ENCODE measurements at regions not wholly inside any gene's neighbourhood (a gene's known extent, or its start where the extent isn't known, plus 50 kb on each side); places are given as distances from the start of the nearest gene placed in this dataset.
"Not testable (repeated sequence)": the region's sequence is repeated elsewhere in the genome, so short reads cannot be mapped to it uniquely, and the experiment has no call there.

- H3K27me3 ChIP-seq (ENCODE audit: control insufficient read depth in 4 of 4, insufficient read depth in 4 of 4, low read length in 3 of 4); H3K36me3 ChIP-seq (ENCODE audit: control insufficient read depth in 4 of 4, insufficient read depth in 3 of 4, low read depth in 1 of 4, low read length in 3 of 4); DNase-seq (ENCODE audit: low spot score); H3K9ac ChIP-seq (ENCODE audit: low read depth in 1 of 2, low read length in 2 of 2); H3K4me3 ChIP-seq (ENCODE audit: low read depth in 1 of 3, low read length in 3 of 3); H3K27ac ChIP-seq (ENCODE audit: low read depth in 1 of 2, low read length in 2 of 2); H3K9me3 ChIP-seq (ENCODE audit: control insufficient read depth in 4 of 4, low read length in 3 of 4); H3K4me1 ChIP-seq (ENCODE audit: control insufficient read depth in 4 of 4, insufficient read depth in 4 of 4, low read length in 3 of 4): not testable (repeated sequence)
- 32% methylated on average over 16 of the region's 16 CpGs for WGBS
Measured at GRCh38 chr11:71710171-71710671, 122.8 kb upstream of the DEFB108B start.

- not testable (repeated sequence) for H3K4me1 ChIP-seq (ENCODE audit: control insufficient read depth in 4 of 4, insufficient read depth in 4 of 4, low read length in 3 of 4); H3K9me3 ChIP-seq (ENCODE audit: control insufficient read depth in 4 of 4, low read length in 3 of 4); H3K4me3 ChIP-seq (ENCODE audit: low read depth in 1 of 3, low read length in 3 of 3); H3K9ac ChIP-seq (ENCODE audit: low read depth in 1 of 2, low read length in 2 of 2); H3K36me3 ChIP-seq (ENCODE audit: control insufficient read depth in 4 of 4, insufficient read depth in 3 of 4, low read depth in 1 of 4, low read length in 3 of 4); H3K27ac ChIP-seq (ENCODE audit: low read depth in 1 of 2, low read length in 2 of 2); H3K27me3 ChIP-seq (ENCODE audit: control insufficient read depth in 4 of 4, insufficient read depth in 4 of 4, low read length in 3 of 4); DNase-seq (ENCODE audit: low spot score)
- 77% methylated on average over 10 of the region's 10 CpGs for WGBS
Measured at GRCh38 chr11:71710701-71711385, 122.2 kb upstream of the DEFB108B start.

GRCh38 chr11:71712350-71712749 is 120.7 kb upstream of the DEFB108B start:
- H3K4me3 ChIP-seq (ENCODE audit: low read depth in 1 of 3, low read length in 3 of 3); H3K27me3 ChIP-seq (ENCODE audit: control insufficient read depth in 4 of 4, insufficient read depth in 4 of 4, low read length in 3 of 4); H3K4me1 ChIP-seq (ENCODE audit: control insufficient read depth in 4 of 4, insufficient read depth in 4 of 4, low read length in 3 of 4); H3K27ac ChIP-seq (ENCODE audit: low read depth in 1 of 2, low read length in 2 of 2); H3K9ac ChIP-seq (ENCODE audit: low read depth in 1 of 2, low read length in 2 of 2); H3K36me3 ChIP-seq (ENCODE audit: control insufficient read depth in 4 of 4, insufficient read depth in 3 of 4, low read depth in 1 of 4, low read length in 3 of 4); DNase-seq (ENCODE audit: low spot score); H3K9me3 ChIP-seq (ENCODE audit: control insufficient read depth in 4 of 4, low read length in 3 of 4): not testable (repeated sequence)
- WGBS, result 93% methylated on average over 2 of the region's 2 CpGs

- H3K9me3 ChIP-seq (ENCODE audit: control insufficient read depth in 4 of 4, low read length in 3 of 4); DNase-seq (ENCODE audit: low spot score); H3K9ac ChIP-seq (ENCODE audit: low read depth in 1 of 2, low read length in 2 of 2); H3K27me3 ChIP-seq (ENCODE audit: control insufficient read depth in 4 of 4, insufficient read depth in 4 of 4, low read length in 3 of 4); H3K4me3 ChIP-seq (ENCODE audit: low read depth in 1 of 3, low read length in 3 of 3); H3K4me1 ChIP-seq (ENCODE audit: control insufficient read depth in 4 of 4, insufficient read depth in 4 of 4, low read length in 3 of 4); H3K27ac ChIP-seq (ENCODE audit: low read depth in 1 of 2, low read length in 2 of 2); H3K36me3 ChIP-seq (ENCODE audit: control insufficient read depth in 4 of 4, insufficient read depth in 3 of 4, low read depth in 1 of 4, low read length in 3 of 4): not testable (repeated sequence)
- WGBS, result 49% methylated on average over 5 of the region's 5 CpGs
Measured at GRCh38 chr11:71712846-71713245, 120.2 kb upstream of the DEFB108B start.

GRCh38 chr11:71714510-71714909 is 118.5 kb upstream of the DEFB108B start:
- not testable (repeated sequence) for H3K4me3 ChIP-seq (ENCODE audit: low read depth in 1 of 3, low read length in 3 of 3); H3K36me3 ChIP-seq (ENCODE audit: control insufficient read depth in 4 of 4, insufficient read depth in 3 of 4, low read depth in 1 of 4, low read length in 3 of 4); H3K27me3 ChIP-seq (ENCODE audit: control insufficient read depth in 4 of 4, insufficient read depth in 4 of 4, low read length in 3 of 4); H3K4me1 ChIP-seq (ENCODE audit: control insufficient read depth in 4 of 4, insufficient read depth in 4 of 4, low read length in 3 of 4); H3K27ac ChIP-seq (ENCODE audit: low read depth in 1 of 2, low read length in 2 of 2); H3K9me3 ChIP-seq (ENCODE audit: control insufficient read depth in 4 of 4, low read length in 3 of 4); DNase-seq (ENCODE audit: low spot score); H3K9ac ChIP-seq (ENCODE audit: low read depth in 1 of 2, low read length in 2 of 2)
- WGBS, result 83% methylated on average over 6 of the region's 6 CpGs

- H3K27ac ChIP-seq (ENCODE audit: low read depth in 1 of 2, low read length in 2 of 2); H3K9me3 ChIP-seq (ENCODE audit: control insufficient read depth in 4 of 4, low read length in 3 of 4); H3K4me1 ChIP-seq (ENCODE audit: control insufficient read depth in 4 of 4, insufficient read depth in 4 of 4, low read length in 3 of 4); H3K9ac ChIP-seq (ENCODE audit: low read depth in 1 of 2, low read length in 2 of 2); H3K27me3 ChIP-seq (ENCODE audit: control insufficient read depth in 4 of 4, insufficient read depth in 4 of 4, low read length in 3 of 4); H3K36me3 ChIP-seq (ENCODE audit: control insufficient read depth in 4 of 4, insufficient read depth in 3 of 4, low read depth in 1 of 4, low read length in 3 of 4); DNase-seq (ENCODE audit: low spot score); H3K4me3 ChIP-seq (ENCODE audit: low read depth in 1 of 3, low read length in 3 of 3): not testable (repeated sequence)
- WGBS, result 87% methylated on average over 10 of the region's 11 CpGs
Measured at GRCh38 chr11:71721840-71722239, 111.2 kb upstream of the DEFB108B start.

GRCh38 chr11:71723991-71724390 is 109.0 kb upstream of the DEFB108B start:
- H3K27me3 ChIP-seq (ENCODE audit: control insufficient read depth in 4 of 4, insufficient read depth in 4 of 4, low read length in 3 of 4); H3K9ac ChIP-seq (ENCODE audit: low read depth in 1 of 2, low read length in 2 of 2); H3K36me3 ChIP-seq (ENCODE audit: control insufficient read depth in 4 of 4, insufficient read depth in 3 of 4, low read depth in 1 of 4, low read length in 3 of 4); DNase-seq (ENCODE audit: low spot score); H3K9me3 ChIP-seq (ENCODE audit: control insufficient read depth in 4 of 4, low read length in 3 of 4); H3K27ac ChIP-seq (ENCODE audit: low read depth in 1 of 2, low read length in 2 of 2); H3K4me1 ChIP-seq (ENCODE audit: control insufficient read depth in 4 of 4, insufficient read depth in 4 of 4, low read length in 3 of 4); H3K4me3 ChIP-seq (ENCODE audit: low read depth in 1 of 3, low read length in 3 of 3): not testable (repeated sequence)
- 71% methylated on average over 5 of the region's 5 CpGs for WGBS

- not testable (repeated sequence) for H3K9me3 ChIP-seq (ENCODE audit: control insufficient read depth in 4 of 4, low read length in 3 of 4); H3K36me3 ChIP-seq (ENCODE audit: control insufficient read depth in 4 of 4, insufficient read depth in 3 of 4, low read depth in 1 of 4, low read length in 3 of 4); H3K4me1 ChIP-seq (ENCODE audit: control insufficient read depth in 4 of 4, insufficient read depth in 4 of 4, low read length in 3 of 4); H3K4me3 ChIP-seq (ENCODE audit: low read depth in 1 of 3, low read length in 3 of 3); DNase-seq (ENCODE audit: low spot score); H3K27ac ChIP-seq (ENCODE audit: low read depth in 1 of 2, low read length in 2 of 2); H3K27me3 ChIP-seq (ENCODE audit: control insufficient read depth in 4 of 4, insufficient read depth in 4 of 4, low read length in 3 of 4); H3K9ac ChIP-seq (ENCODE audit: low read depth in 1 of 2, low read length in 2 of 2)
- 96% methylated on average over 7 of the region's 8 CpGs for WGBS
Measured at GRCh38 chr11:71730748-71731147, 102.3 kb upstream of the DEFB108B start.
